GM23338 (cell line): ENCODE measurements at regions not wholly inside any gene's neighbourhood (a gene's known extent, or its start where the extent isn't known, plus 50 kb on each side); places are given as distances from the start of the nearest gene placed in this dataset.

Experiments used
- ATAC-seq: fragments of 200-7000 bp; cut with Tn5 transposase; 3 replicates; pipeline ENCODE4 v1.9.1; 2020
- DNase-seq: peaks from one replicate; pipeline ENCODE4 v3.0.0-alpha.2; 2015; ENCODE audit warnings: low spot score
- H2AFZ ChIP-seq: fragments of 200-600 bp; sonication (generic); 2 replicates; pipeline ENCODE4 v1.8.0; 2016; ENCODE audit warnings: antibody characterized with exemption, mild to moderate bottlenecking, moderate library complexity
- H3F3A ChIP-seq: fragments of 200-600 bp; sonication (generic); replicated peaks from 2 replicates; pipeline ENCODE4 v1.8.0; 2017; ENCODE audit warnings: antibody characterized with exemption, mixed run types, low read depth
- H3K27ac ChIP-seq: fragments of 200-600 bp; sonication (generic); 2 replicates; pipeline ENCODE4 v1.6.1; 2016; ENCODE audit warnings: low read depth
- H3K27me3 ChIP-seq: fragments of 200-600 bp; sonication (generic); 2 replicates; pipeline ENCODE4 v1.8.0; 2016; ENCODE audit warnings: mild to moderate bottlenecking, mixed run types, moderate library complexity; ENCODE audit not compliant: insufficient read depth
- H3K36me3 ChIP-seq: fragments of 200-600 bp; sonication (generic); 2 replicates; pipeline ENCODE4 v1.8.0; 2016; ENCODE audit warnings: mild to moderate bottlenecking; ENCODE audit not compliant: insufficient read depth
- H3K4me1 ChIP-seq: fragments of 200-600 bp; sonication (generic); 2 replicates; pipeline ENCODE4 v1.8.0; 2016; ENCODE audit warnings: mild to moderate bottlenecking, moderate library complexity; ENCODE audit not compliant: insufficient read depth
- H3K4me2 ChIP-seq: fragments of 200-600 bp; sonication (generic); 2 replicates; pipeline ENCODE4 v1.7.1; 2017; ENCODE audit warnings: mixed run types
- H3K4me3 ChIP-seq: fragments of 200-600 bp; sonication (generic); 2 replicates; pipeline ENCODE4 v1.6.1; 2016; ENCODE audit warnings: mixed run types
- H3K79me2 ChIP-seq: fragments of 200-600 bp; sonication (generic); replicated peaks from 2 replicates; pipeline ENCODE4 v1.8.0; 2017; ENCODE audit warnings: mild to moderate bottlenecking; ENCODE audit not compliant: insufficient read depth
- H3K9me2 ChIP-seq: fragments of 200-600 bp; sonication (generic); 2 replicates; pipeline ENCODE4 v1.8.0; 2017; ENCODE audit not compliant: insufficient read depth
- H4K20me1 ChIP-seq: fragments of 200-600 bp; sonication (generic); replicated peaks from 2 replicates; pipeline ENCODE4 v1.8.0; 2017; ENCODE audit warnings: mild to moderate bottlenecking; ENCODE audit not compliant: insufficient read depth
- H3K27ac Mint-ChIP-seq: 2 replicates; pipeline ENCODE4 v1.8.0; 2020; ENCODE audit warnings: inconsistent platforms, mild to moderate bottlenecking, moderate library complexity, mixed read lengths
- H3K27me3 Mint-ChIP-seq: 3 replicates; pipeline ENCODE4 v1.8.0; 2022; ENCODE audit warnings: low read depth, mild to moderate bottlenecking, moderate library complexity, mixed read lengths, inconsistent platforms; ENCODE audit not compliant: insufficient read depth, poor library complexity
- H3K36me3 Mint-ChIP-seq: 3 replicates; pipeline ENCODE4 v1.8.0; 2021; ENCODE audit warnings: low read depth, mild to moderate bottlenecking, inconsistent platforms, moderate library complexity, mixed read lengths
- H3K4me1 Mint-ChIP-seq: 3 replicates; pipeline ENCODE4 v1.8.0; 2020; ENCODE audit warnings: mild to moderate bottlenecking, inconsistent platforms, mixed read lengths
- H3K4me3 Mint-ChIP-seq: 3 replicates; pipeline ENCODE4 v1.8.0; 2021; ENCODE audit warnings: moderate library complexity, mild to moderate bottlenecking, inconsistent platforms, mixed read lengths
- H3K9me3 Mint-ChIP-seq: 3 replicates; pipeline ENCODE4 v1.8.0; 2020; ENCODE audit warnings: moderate library complexity, mild to moderate bottlenecking, inconsistent platforms, mixed read lengths
- CREB1 ChIP-seq: fragments of 250-450 bp; sonication (Bioruptor Pico); IDR thresholded peaks from 2 replicates; pipeline ENCODE4 v1.5.0; 2020; ENCODE audit warnings: low read depth, mild to moderate bottlenecking, moderate library complexity
- EZH2 ChIP-seq: fragments of 200-600 bp; sonication (generic); IDR thresholded peaks from one replicate; pipeline ENCODE4 v1.8.0; 2017; ENCODE audit warnings: antibody characterized with exemption, mild to moderate bottlenecking, low read depth; ENCODE audit not compliant: unreplicated experiment
- EZH2phosphoT487 ChIP-seq: fragments of 200-600 bp; sonication (generic); IDR thresholded peaks from one replicate; pipeline ENCODE4 v1.8.1; 2018; ENCODE audit warnings: antibody characterized with exemption; ENCODE audit not compliant: unreplicated experiment
- JUNB ChIP-seq: IDR thresholded peaks from one replicate; pipeline ENCODE4 v1.6.1; 2016; ENCODE audit warnings: antibody characterized with exemption; ENCODE audit not compliant: unreplicated experiment
- NANOG ChIP-seq: IDR thresholded peaks from 2 replicates; pipeline ENCODE4 v1.6.1; 2016; ENCODE audit warnings: antibody characterized with exemption, borderline replicate concordance
- POLR2AphosphoS5 ChIP-seq: IDR thresholded peaks from 2 replicates; pipeline ENCODE4 v1.6.1; 2016; ENCODE audit warnings: antibody characterized with exemption, low read depth
- STAT1 ChIP-seq: IDR thresholded peaks from one replicate; pipeline ENCODE4 v1.6.1; 2016; ENCODE audit warnings: antibody characterized with exemption; ENCODE audit not compliant: unreplicated experiment
- ZNF114 ChIP-seq: fragments of 250-450 bp; sonication (Bioruptor Pico); IDR thresholded peaks from 2 replicates; pipeline ENCODE4 v1.5.0; 2020; ENCODE audit warnings: mild to moderate bottlenecking, moderate library complexity
- ZNF331 ChIP-seq: fragments of 250-450 bp; sonication (Bioruptor Pico); IDR thresholded peaks from 2 replicates; pipeline ENCODE4 v1.5.0; 2020; ENCODE audit warnings: low read depth, mild to moderate bottlenecking, moderate library complexity
- TF ChIP-seq, protein P1 (sequence below): IDR thresholded peaks from one replicate; pipeline ENCODE4 v1.6.1; 2018; ENCODE audit warnings: antibody characterized with exemption; ENCODE audit not compliant: unreplicated experiment
- TF ChIP-seq, protein P2 (sequence below): fragments of 250-450 bp; sonication (Bioruptor Pico); IDR thresholded peaks from 2 replicates; pipeline ENCODE4 v1.5.0; 2020; ENCODE audit warnings: mild to moderate bottlenecking, moderate library complexity

DNA sequence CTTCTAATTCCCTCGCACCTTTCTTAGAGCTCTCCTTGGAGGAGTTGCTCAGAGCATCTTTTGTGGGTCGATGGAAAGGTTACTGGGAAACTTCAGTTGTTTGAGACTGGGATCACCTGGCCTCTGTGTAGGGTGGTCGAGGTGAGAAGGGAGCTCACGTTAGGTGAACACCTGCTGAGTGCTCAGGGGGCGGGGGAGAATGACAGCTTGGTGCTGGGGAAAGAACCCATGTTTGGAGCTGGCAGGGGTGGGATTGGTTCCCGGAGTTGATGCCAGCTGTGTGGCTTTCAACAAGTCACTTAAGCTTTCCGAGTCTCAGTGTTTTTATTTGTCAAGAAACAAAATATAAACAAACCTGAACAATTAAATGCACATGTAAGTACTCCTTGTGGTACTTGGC lies 122.3 kb downstream of the GLI2 start (continued):
- TF ChIP-seq, protein P1, sequence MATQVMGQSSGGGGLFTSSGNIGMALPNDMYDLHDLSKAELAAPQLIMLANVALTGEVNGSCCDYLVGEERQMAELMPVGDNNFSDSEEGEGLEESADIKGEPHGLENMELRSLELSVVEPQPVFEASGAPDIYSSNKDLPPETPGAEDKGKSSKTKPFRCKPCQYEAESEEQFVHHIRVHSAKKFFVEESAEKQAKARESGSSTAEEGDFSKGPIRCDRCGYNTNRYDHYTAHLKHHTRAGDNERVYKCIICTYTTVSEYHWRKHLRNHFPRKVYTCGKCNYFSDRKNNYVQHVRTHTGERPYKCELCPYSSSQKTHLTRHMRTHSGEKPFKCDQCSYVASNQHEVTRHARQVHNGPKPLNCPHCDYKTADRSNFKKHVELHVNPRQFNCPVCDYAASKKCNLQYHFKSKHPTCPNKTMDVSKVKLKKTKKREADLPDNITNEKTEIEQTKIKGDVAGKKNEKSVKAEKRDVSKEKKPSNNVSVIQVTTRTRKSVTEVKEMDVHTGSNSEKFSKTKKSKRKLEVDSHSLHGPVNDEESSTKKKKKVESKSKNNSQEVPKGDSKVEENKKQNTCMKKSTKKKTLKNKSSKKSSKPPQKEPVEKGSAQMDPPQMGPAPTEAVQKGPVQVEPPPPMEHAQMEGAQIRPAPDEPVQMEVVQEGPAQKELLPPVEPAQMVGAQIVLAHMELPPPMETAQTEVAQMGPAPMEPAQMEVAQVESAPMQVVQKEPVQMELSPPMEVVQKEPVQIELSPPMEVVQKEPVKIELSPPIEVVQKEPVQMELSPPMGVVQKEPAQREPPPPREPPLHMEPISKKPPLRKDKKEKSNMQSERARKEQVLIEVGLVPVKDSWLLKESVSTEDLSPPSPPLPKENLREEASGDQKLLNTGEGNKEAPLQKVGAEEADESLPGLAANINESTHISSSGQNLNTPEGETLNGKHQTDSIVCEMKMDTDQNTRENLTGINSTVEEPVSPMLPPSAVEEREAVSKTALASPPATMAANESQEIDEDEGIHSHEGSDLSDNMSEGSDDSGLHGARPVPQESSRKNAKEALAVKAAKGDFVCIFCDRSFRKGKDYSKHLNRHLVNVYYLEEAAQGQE, result no peak
- TF ChIP-seq ZNF331 (CRISPR knock-in tag), result no peak
- TF ChIP-seq JUNB, result no peak
- no peak for TF ChIP-seq EZH2phosphoT487
- no peak for TF ChIP-seq STAT1
- TF ChIP-seq EZH2, result no peak

DNA sequence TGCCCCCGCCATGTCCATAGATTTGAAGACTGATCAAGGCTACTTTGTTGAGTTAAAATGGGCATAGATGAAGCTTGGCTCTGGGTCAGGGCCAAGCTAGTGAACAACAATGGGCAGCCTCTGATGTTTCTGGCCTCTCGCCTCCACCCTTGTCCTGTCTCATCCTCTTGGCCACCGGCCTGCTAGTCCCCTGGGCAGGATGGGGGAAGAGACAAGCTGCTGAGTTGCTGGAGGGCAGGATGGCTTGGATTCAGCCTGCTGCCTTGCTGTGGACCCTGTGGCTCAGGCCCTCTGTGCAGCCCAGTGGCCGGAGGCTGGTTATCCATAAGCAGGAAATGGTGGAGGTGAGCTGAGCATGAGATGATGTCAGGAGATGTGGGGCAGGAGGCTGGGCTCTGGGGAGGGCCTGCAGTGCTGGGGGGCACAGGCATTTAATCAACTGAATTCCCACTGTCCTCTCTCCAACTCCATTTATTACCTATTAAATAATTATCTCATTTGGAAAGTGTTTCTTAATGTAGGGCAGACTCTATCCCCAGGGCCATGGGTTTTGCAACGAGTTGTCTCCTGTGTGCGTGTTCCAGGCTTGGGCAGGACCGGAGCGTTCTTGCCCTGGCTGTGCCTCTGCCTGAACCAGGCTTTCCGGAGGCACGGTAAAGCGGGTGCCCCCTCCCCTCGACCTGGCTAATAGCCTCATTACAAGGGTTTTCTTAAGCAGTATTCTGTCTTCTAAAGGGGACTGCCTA lies 122.9 kb downstream of the GLI2 start:
- peak; percentile 12 for ATAC-seq
- Histone ChIP-seq H4K20me1 (peaks cover 28% of the 10 kb centered on the region), H3K4me3 (no peak overlapping the region), H3K27me3 (no peaks in the 10 kb centered on the region), H3K4me2 (peak overlapping the region; percentile 11; the same call in 1 of the 2 replicates), H3K79me2 (peaks cover 56% of the 10 kb centered on the region), H2AFZ (no peak overlapping the region), H3F3A (peaks cover 11% of the 10 kb centered on the region; the same call in 1 of the 2 replicates), H3K36me3 (no peaks in the 10 kb centered on the region), H3K9me2 (no peaks in the 10 kb centered on the region), H3K27ac (peak overlapping the region; percentile 91), H3K4me1 (peaks cover 47% of the 10 kb centered on the region)
- DNase-seq, result no peak
- Mint-ChIP-seq H3K27ac (peak overlapping the region; percentile 89), H3K4me1 (peaks cover 67% of the 10 kb centered on the region), H3K36me3 (peaks cover under 1% of the 10 kb centered on the region; the same call in 2 of the 3 replicates), H3K9me3 (no peaks in the 10 kb centered on the region), H3K4me3 (no peak overlapping the region), H3K27me3 (peaks cover 29% of the 10 kb centered on the region)
- TF ChIP-seq EZH2 (no peak), CREB1 (CRISPR knock-in tag) (no peak), STAT1 (no peak), ZNF114 (CRISPR knock-in tag) (no peak), NANOG (no peak), POLR2AphosphoS5 (no peak), EZH2phosphoT487 (no peak)
- TF ChIP-seq, protein P2, sequence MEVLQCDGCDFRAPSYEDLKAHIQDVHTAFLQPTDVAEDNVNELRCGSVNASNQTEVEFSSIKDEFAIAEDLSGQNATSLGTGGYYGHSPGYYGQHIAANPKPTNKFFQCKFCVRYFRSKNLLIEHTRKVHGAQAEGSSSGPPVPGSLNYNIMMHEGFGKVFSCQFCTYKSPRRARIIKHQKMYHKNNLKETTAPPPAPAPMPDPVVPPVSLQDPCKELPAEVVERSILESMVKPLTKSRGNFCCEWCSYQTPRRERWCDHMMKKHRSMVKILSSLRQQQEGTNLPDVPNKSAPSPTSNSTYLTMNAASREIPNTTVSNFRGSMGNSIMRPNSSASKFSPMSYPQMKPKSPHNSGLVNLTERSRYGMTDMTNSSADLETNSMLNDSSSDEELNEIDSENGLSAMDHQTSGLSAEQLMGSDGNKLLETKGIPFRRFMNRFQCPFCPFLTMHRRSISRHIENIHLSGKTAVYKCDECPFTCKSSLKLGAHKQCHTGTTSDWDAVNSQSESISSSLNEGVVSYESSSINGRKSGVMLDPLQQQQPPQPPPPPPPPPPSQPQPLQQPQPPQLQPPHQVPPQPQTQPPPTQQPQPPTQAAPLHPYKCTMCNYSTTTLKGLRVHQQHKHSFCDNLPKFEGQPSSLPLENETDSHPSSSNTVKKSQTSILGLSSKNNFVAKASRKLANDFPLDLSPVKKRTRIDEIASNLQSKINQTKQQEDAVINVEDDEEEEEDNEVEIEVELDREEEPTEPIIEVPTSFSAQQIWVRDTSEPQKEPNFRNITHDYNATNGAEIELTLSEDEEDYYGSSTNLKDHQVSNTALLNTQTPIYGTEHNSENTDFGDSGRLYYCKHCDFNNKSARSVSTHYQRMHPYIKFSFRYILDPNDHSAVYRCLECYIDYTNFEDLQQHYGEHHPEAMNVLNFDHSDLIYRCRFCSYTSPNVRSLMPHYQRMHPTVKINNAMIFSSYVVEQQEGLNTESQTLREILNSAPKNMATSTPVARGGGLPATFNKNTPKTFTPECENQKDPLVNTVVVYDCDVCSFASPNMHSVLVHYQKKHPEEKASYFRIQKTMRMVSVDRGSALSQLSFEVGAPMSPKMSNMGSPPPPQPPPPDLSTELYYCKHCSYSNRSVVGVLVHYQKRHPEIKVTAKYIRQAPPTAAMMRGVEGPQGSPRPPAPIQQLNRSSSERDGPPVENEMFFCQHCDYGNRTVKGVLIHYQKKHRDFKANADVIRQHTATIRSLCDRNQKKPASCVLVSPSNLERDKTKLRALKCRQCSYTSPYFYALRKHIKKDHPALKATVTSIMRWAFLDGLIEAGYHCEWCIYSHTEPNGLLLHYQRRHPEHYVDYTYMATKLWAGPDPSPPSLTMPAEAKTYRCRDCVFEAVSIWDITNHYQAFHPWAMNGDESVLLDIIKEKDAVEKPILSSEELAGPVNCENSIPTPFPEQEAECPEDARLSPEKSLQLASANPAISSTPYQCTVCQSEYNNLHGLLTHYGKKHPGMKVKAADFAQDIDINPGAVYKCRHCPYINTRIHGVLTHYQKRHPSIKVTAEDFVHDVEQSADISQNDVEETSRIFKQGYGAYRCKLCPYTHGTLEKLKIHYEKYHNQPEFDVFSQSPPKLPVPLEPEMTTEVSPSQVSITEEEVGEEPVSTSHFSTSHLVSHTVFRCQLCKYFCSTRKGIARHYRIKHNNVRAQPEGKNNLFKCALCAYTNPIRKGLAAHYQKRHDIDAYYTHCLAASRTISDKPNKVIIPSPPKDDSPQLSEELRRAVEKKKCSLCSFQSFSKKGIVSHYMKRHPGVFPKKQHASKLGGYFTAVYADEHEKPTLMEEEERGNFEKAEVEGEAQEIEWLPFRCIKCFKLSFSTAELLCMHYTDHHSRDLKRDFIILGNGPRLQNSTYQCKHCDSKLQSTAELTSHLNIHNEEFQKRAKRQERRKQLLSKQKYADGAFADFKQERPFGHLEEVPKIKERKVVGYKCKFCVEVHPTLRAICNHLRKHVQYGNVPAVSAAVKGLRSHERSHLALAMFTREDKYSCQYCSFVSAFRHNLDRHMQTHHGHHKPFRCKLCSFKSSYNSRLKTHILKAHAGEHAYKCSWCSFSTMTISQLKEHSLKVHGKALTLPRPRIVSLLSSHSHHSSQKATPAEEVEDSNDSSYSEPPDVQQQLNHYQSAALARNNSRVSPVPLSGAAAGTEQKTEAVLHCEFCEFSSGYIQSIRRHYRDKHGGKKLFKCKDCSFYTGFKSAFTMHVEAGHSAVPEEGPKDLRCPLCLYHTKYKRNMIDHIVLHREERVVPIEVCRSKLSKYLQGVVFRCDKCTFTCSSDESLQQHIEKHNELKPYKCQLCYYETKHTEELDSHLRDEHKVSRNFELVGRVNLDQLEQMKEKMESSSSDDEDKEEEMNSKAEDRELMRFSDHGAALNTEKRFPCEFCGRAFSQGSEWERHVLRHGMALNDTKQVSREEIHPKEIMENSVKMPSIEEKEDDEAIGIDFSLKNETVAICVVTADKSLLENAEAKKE (CRISPR knock-in tag), result no peak
